ENCODE measurements at regions not wholly inside any gene's neighbourhood (a gene's known extent, or its start where the extent isn't known, plus 50 kb on each side); places are given as distances from the start of the nearest gene placed in this dataset.

GRCh38 chr12:60393093-60393492 is 797.3 kb downstream of the SLC16A7 start:
- Histone ChIP-seq H3K4me3 (IDR thresholded peaks at IDR 0.05; ENCODE audit: insufficient read depth, low read depth, low read length) (no peak overlapping the region), H3K27ac (no peak overlapping the region), H3K36me3 (ENCODE audit: insufficient read depth) (no peaks in the 10 kb centered on the region; the same call in 1 of the 2 replicates), H2AFZ (ENCODE audit: low read depth) (no peak overlapping the region), H3K4me1 (ENCODE audit: low read depth, poor library complexity, severe bottlenecking) (no peaks in the 10 kb centered on the region), H3K79me2 (ENCODE audit: insufficient read depth, low read depth) (no peaks in the 10 kb centered on the region), H3K4me2 (no peak overlapping the region), H3K9ac (no peak overlapping the region), H4K20me1 (ENCODE audit: insufficient read depth) (no peaks in the 10 kb centered on the region), H3K27me3 (ENCODE audit: insufficient read depth, low read depth) (no peaks in the 10 kb centered on the region)
- TF ChIP-seq CTCF (conservative IDR thresholded peaks at IDR 0.05; ENCODE audit: low read depth, low read length): no peak

- H2AFZ ChIP-seq (ENCODE audit: low read depth): no peak overlapping the region
- no peaks in the 10 kb centered on the region for H3K4me1 ChIP-seq (ENCODE audit: low read depth, poor library complexity, severe bottlenecking)
- no peak overlapping the region for H3K9ac ChIP-seq
- H3K79me2 ChIP-seq (ENCODE audit: insufficient read depth, low read depth): no peaks in the 10 kb centered on the region
- no peak overlapping the region for H3K4me2 ChIP-seq
- no peak for TF ChIP-seq CTCF (conservative IDR thresholded peaks at IDR 0.05; ENCODE audit: low read depth, low read length)
- no peaks in the 10 kb centered on the region for H4K20me1 ChIP-seq (ENCODE audit: insufficient read depth)
- H3K4me3 ChIP-seq (IDR thresholded peaks at IDR 0.05; ENCODE audit: insufficient read depth, low read depth, low read length): no peak overlapping the region
- no peaks in the 10 kb centered on the region; the same call in 1 of the 2 replicates for H3K36me3 ChIP-seq (ENCODE audit: insufficient read depth)
- H3K27ac ChIP-seq: no peak overlapping the region
- H3K27me3 ChIP-seq (ENCODE audit: insufficient read depth, low read depth): no peaks in the 10 kb centered on the region
Measured at GRCh38 chr12:60394665-60395064, 798.8 kb downstream of the SLC16A7 start.

GRCh38 chr12:60398547-60398946 is 802.7 kb downstream of the SLC16A7 start:
- Histone ChIP-seq H3K4me2 (no peak overlapping the region), H4K20me1 (ENCODE audit: insufficient read depth) (no peaks in the 10 kb centered on the region), H2AFZ (ENCODE audit: low read depth) (no peak overlapping the region), H3K27me3 (ENCODE audit: insufficient read depth, low read depth) (no peaks in the 10 kb centered on the region), H3K27ac (no peak overlapping the region), H3K79me2 (ENCODE audit: insufficient read depth, low read depth) (no peaks in the 10 kb centered on the region), H3K36me3 (ENCODE audit: insufficient read depth) (no peaks in the 10 kb centered on the region; the same call in 1 of the 2 replicates), H3K9ac (no peak overlapping the region), H3K4me3 (IDR thresholded peaks at IDR 0.05; ENCODE audit: insufficient read depth, low read depth, low read length) (no peak overlapping the region), H3K4me1 (ENCODE audit: low read depth, poor library complexity, severe bottlenecking) (no peaks in the 10 kb centered on the region)
- TF ChIP-seq CTCF (conservative IDR thresholded peaks at IDR 0.05; ENCODE audit: low read depth, low read length): no peak

GRCh38 chr12:60399064-60399463 is 803.2 kb downstream of the SLC16A7 start:
- Histone ChIP-seq H3K4me1 (ENCODE audit: low read depth, poor library complexity, severe bottlenecking) (no peaks in the 10 kb centered on the region), H3K36me3 (ENCODE audit: insufficient read depth) (no peaks in the 10 kb centered on the region), H3K79me2 (ENCODE audit: insufficient read depth, low read depth) (no peaks in the 10 kb centered on the region), H3K4me2 (no peak overlapping the region), H3K27me3 (ENCODE audit: insufficient read depth, low read depth) (no peaks in the 10 kb centered on the region), H4K20me1 (ENCODE audit: insufficient read depth) (no peaks in the 10 kb centered on the region), H3K27ac (no peak overlapping the region), H3K4me3 (IDR thresholded peaks at IDR 0.05; ENCODE audit: insufficient read depth, low read depth, low read length) (no peak overlapping the region), H3K9ac (no peak overlapping the region), H2AFZ (ENCODE audit: low read depth) (no peak overlapping the region)
- no peak for TF ChIP-seq CTCF (conservative IDR thresholded peaks at IDR 0.05; ENCODE audit: low read depth, low read length)
